CD8-positive, alpha-beta memory T cell (primary cell): ENCODE measurements at regions not wholly inside any gene's neighbourhood (a gene's known extent, or its start where the extent isn't known, plus 50 kb on each side); places are given as distances from the start of the nearest gene placed in this dataset.

ENCODE experiments used
- CTCF ChIA-PET: fragments of 350-600 bp; sonication (Branson Sonifier 250); formaldehyde crosslinking; loops from one replicate; lab custom pipeline; 2021; ENCODE audit warnings: antibody characterized with exemption; lab: Charles Lee
- POLR2A ChIA-PET: fragments of 350-600 bp; sonication (Branson Sonifier 250); formaldehyde crosslinking; loops from one replicate; lab custom pipeline; 2021; ENCODE audit warnings: antibody characterized with exemption; lab: Charles Lee
- DNase-seq, 5 donors: peaks; one replicate each; pipeline versions ENCODE4 v3.0.0 to v3.0.0-alpha.2; 2020 to 2022; ENCODE audit warnings: mixed read lengths in 1 of 5
- H3K27ac ChIP-seq: one replicate; pipeline ENCODE4 v1.7.0; 2013; ENCODE audit warnings: low read depth, mild to moderate bottlenecking, low read length, moderate library complexity
- H3K27me3 ChIP-seq: 2 replicates; pipeline ENCODE4 v1.7.0; 2013; ENCODE audit warnings: low read length, mild to moderate bottlenecking; ENCODE audit not compliant: insufficient read depth, poor library complexity, severe bottlenecking
- H3K36me3 ChIP-seq: 2 replicates; pipeline ENCODE4 v1.7.0; 2013; ENCODE audit warnings: mild to moderate bottlenecking, low read length, moderate library complexity; ENCODE audit not compliant: insufficient read depth
- H3K4me1 ChIP-seq: 2 replicates; pipeline ENCODE4 v1.7.0; 2013; ENCODE audit warnings: mild to moderate bottlenecking, low read length, moderate library complexity; ENCODE audit not compliant: insufficient read depth
- H3K4me3 ChIP-seq: 2 replicates; pipeline ENCODE4 v1.7.0; 2013; ENCODE audit warnings: mild to moderate bottlenecking, low read length
- H3K9me3 ChIP-seq: 2 replicates; pipeline ENCODE4 v1.7.0; 2013; ENCODE audit warnings: mild to moderate bottlenecking, low read length
- H3K27ac Mint-ChIP-seq, 8 donors: one replicate each; pipeline ENCODE4 v1.8.0; 2020 to 2021; ENCODE audit warnings: mixed read lengths in 8 of 8, mild to moderate bottlenecking in 6 of 8, inconsistent platforms in 3 of 8, moderate library complexity in 3 of 8
- H3K27me3 Mint-ChIP-seq, 2 donors: one replicate each; pipeline ENCODE4 v1.8.0; 2020 to 2021; ENCODE audit warnings: mixed read lengths in 2 of 2, mild to moderate bottlenecking in 1 of 2, moderate library complexity in 1 of 2
- H3K36me3 Mint-ChIP-seq, 3 donors: one replicate each; pipeline ENCODE4 v1.8.0; 2020 to 2021; ENCODE audit warnings: mixed read lengths in 3 of 3, inconsistent platforms in 1 of 3, mild to moderate bottlenecking in 1 of 3
- H3K4me1 Mint-ChIP-seq, 3 donors: one replicate each; pipeline ENCODE4 v1.8.0; 2020 to 2021; ENCODE audit warnings: mixed read lengths in 3 of 3, inconsistent platforms in 1 of 3, mild to moderate bottlenecking in 1 of 3
- H3K4me3 Mint-ChIP-seq, 7 donors: one replicate each; pipeline ENCODE4 v1.8.0; 2020 to 2021; ENCODE audit warnings: mixed read lengths in 7 of 7, mild to moderate bottlenecking in 6 of 7, moderate library complexity in 4 of 7, inconsistent platforms in 2 of 7
- H3K9me3 Mint-ChIP-seq, 5 donors: one replicate each; pipeline ENCODE4 v1.8.0; 2020 to 2022; ENCODE audit warnings: mixed read lengths in 5 of 5, mild to moderate bottlenecking in 3 of 5, moderate library complexity in 2 of 5, inconsistent platforms in 1 of 5

GRCh38 chr11:108994887-108995286 is 330.0 kb downstream of the DDX10 start:
- Histone ChIP-seq H3K4me3 (no peak overlapping the region), H3K9me3 (no peaks in the 10 kb centered on the region), H3K27ac (no peak overlapping the region), H3K27me3 (no peaks in the 10 kb centered on the region), H3K36me3 (no peaks in the 10 kb centered on the region), H3K4me1 (no peaks in the 10 kb centered on the region)
- DNase-seq, result no peak
- Mint-ChIP-seq H3K27ac (no peak overlapping the region), H3K4me3 (no peak overlapping the region), H3K9me3 (peaks cover 0 to 21% (median 2%) of the 10 kb centered on the region in 5 donors), H3K36me3 (no peaks in the 10 kb centered on the region), H3K27me3 (no peaks in the 10 kb centered on the region), H3K4me1 (no peaks in the 10 kb centered on the region)
- CTCF ChIA-PET, result no interaction called here
- POLR2A ChIA-PET, result no interaction called here

- Histone ChIP-seq H3K4me3 (no peak overlapping the region), H3K27ac (no peak overlapping the region), H3K36me3 (no peaks in the 10 kb centered on the region), H3K9me3 (no peaks in the 10 kb centered on the region), H3K4me1 (no peaks in the 10 kb centered on the region), H3K27me3 (no peaks in the 10 kb centered on the region)
- peaks cover 0 to 23% (median 6%) of the 10 kb centered on the region in 5 donors for H3K9me3 Mint-ChIP-seq
- no peaks in the 10 kb centered on the region for H3K4me1 Mint-ChIP-seq
- no peak overlapping the region for H3K27ac Mint-ChIP-seq
- CTCF ChIA-PET, result no interaction called here
- H3K4me3 Mint-ChIP-seq, result no peak overlapping the region
- no peaks in the 10 kb centered on the region for H3K36me3 Mint-ChIP-seq
- no peak for DNase-seq
- H3K27me3 Mint-ChIP-seq, result peaks cover 1 to 9% of the 10 kb centered on the region in 2 donors
- POLR2A ChIA-PET, result no interaction called here
These were observed 333.0 kb downstream of the DDX10 start for GRCh38 chr11:108997826-108998225.

- Histone ChIP-seq H3K27me3 (no peaks in the 10 kb centered on the region), H3K4me3 (no peak overlapping the region), H3K9me3 (no peaks in the 10 kb centered on the region), H3K4me1 (no peaks in the 10 kb centered on the region), H3K27ac (no peak overlapping the region), H3K36me3 (no peaks in the 10 kb centered on the region)
- DNase-seq, result no peak
- H3K36me3 Mint-ChIP-seq, result no peaks in the 10 kb centered on the region
- peaks cover 0 to 23% (median 4%) of the 10 kb centered on the region in 5 donors for H3K9me3 Mint-ChIP-seq
- ChIA-PET CTCF (no interaction called here), POLR2A (no interaction called here)
- H3K27ac Mint-ChIP-seq, result no peak overlapping the region
- no peaks in the 10 kb centered on the region for H3K4me1 Mint-ChIP-seq
- H3K4me3 Mint-ChIP-seq, result no peak overlapping the region
- peaks cover 2 to 13% of the 10 kb centered on the region in 2 donors for H3K27me3 Mint-ChIP-seq
These were observed 335.7 kb downstream of the DDX10 start for GRCh38 chr11:109000531-109000930.

- POLR2A ChIA-PET, result no interaction called here
- no peaks in the 10 kb centered on the region for H3K36me3 ChIP-seq
These were observed 336.7 kb downstream of the DDX10 start for GRCh38 chr11:109001585-109001984.

GRCh38 chr11:109012991-109013390 is 348.1 kb downstream of the DDX10 start:
- CTCF ChIA-PET, result no interaction called here
- no peaks in the 10 kb centered on the region for H3K4me1 Mint-ChIP-seq

More at GRCh38 chr11:109001585-109001984, 336.7 kb downstream of the DDX10 start:
- peaks cover 0 to 23% (median 4%) of the 10 kb centered on the region in 5 donors for H3K9me3 Mint-ChIP-seq
- no peak overlapping the region for H3K27ac ChIP-seq
- no peak for DNase-seq
- H3K4me3 ChIP-seq, result no peak overlapping the region
- no peaks in the 10 kb centered on the region for H3K4me1 ChIP-seq
- H3K27ac Mint-ChIP-seq, result no peak overlapping the region
- no peaks in the 10 kb centered on the region for H3K36me3 Mint-ChIP-seq
- H3K9me3 ChIP-seq, result no peaks in the 10 kb centered on the region
- CTCF ChIA-PET, result no interaction called here
- no peaks in the 10 kb centered on the region for H3K4me1 Mint-ChIP-seq
- no peaks in the 10 kb centered on the region for H3K27me3 ChIP-seq
- peaks cover 2 to 18% of the 10 kb centered on the region in 2 donors for H3K27me3 Mint-ChIP-seq
- H3K4me3 Mint-ChIP-seq, result no peak overlapping the region

GRCh38 chr11:109015283-109015682 is 350.4 kb downstream of the DDX10 start:
- Mint-ChIP-seq H3K4me1 (no peaks in the 10 kb centered on the region), H3K27ac (no peak overlapping the region), H3K4me3 (no peak overlapping the region), H3K27me3 (peaks cover 3 to 5% of the 10 kb centered on the region in 2 donors), H3K9me3 (no peaks in the 10 kb centered on the region), H3K36me3 (no peaks in the 10 kb centered on the region)
- H3K36me3 ChIP-seq, result no peaks in the 10 kb centered on the region
- POLR2A ChIA-PET, result no interaction called here
- H3K27me3 ChIP-seq, result no peaks in the 10 kb centered on the region
- H3K9me3 ChIP-seq, result no peaks in the 10 kb centered on the region
- H3K4me3 ChIP-seq, result no peak overlapping the region
- no peaks in the 10 kb centered on the region for H3K4me1 ChIP-seq
- CTCF ChIA-PET, result interaction anchor here (0.6 kb wide), 1 partner anchor 48 kb away, joined by 3 read pairs; no protein-coding TSS in a partner anchor
- DNase-seq, result no peak
- H3K27ac ChIP-seq, result no peak overlapping the region

More at GRCh38 chr11:109012991-109013390, 348.1 kb downstream of the DDX10 start:
- POLR2A ChIA-PET, result no interaction called here
- peaks cover 1 to 4% of the 10 kb centered on the region in 2 donors for H3K27me3 Mint-ChIP-seq
- Histone ChIP-seq H3K9me3 (no peaks in the 10 kb centered on the region), H3K36me3 (no peaks in the 10 kb centered on the region), H3K4me3 (no peak overlapping the region), H3K4me1 (no peaks in the 10 kb centered on the region), H3K27ac (no peak overlapping the region), H3K27me3 (no peaks in the 10 kb centered on the region)
- no peak overlapping the region for H3K4me3 Mint-ChIP-seq
- H3K27ac Mint-ChIP-seq, result no peak overlapping the region
- no peaks in the 10 kb centered on the region for H3K36me3 Mint-ChIP-seq
- peaks cover 0 to 2% (median 0%) of the 10 kb centered on the region in 5 donors for H3K9me3 Mint-ChIP-seq
- DNase-seq, result no peak

- ChIA-PET POLR2A (no interaction called here), CTCF (no interaction called here)
- Histone ChIP-seq H3K27me3 (no peaks in the 10 kb centered on the region), H3K36me3 (no peaks in the 10 kb centered on the region), H3K4me3 (no peak overlapping the region), H3K4me1 (no peaks in the 10 kb centered on the region), H3K27ac (no peak overlapping the region), H3K9me3 (no peaks in the 10 kb centered on the region)
- Mint-ChIP-seq H3K9me3 (no peaks in the 10 kb centered on the region), H3K27ac (no peak overlapping the region), H3K4me3 (no peak overlapping the region), H3K4me1 (no peaks in the 10 kb centered on the region), H3K36me3 (no peaks in the 10 kb centered on the region), H3K27me3 (peaks cover 3 to 5% of the 10 kb centered on the region in 2 donors)
- DNase-seq, result no peak
These were observed 351.9 kb downstream of the DDX10 start for GRCh38 chr11:109016724-109017123.

- no peaks in the 10 kb centered on the region for H3K36me3 ChIP-seq
- H3K9me3 ChIP-seq, result no peaks in the 10 kb centered on the region
- Mint-ChIP-seq H3K27ac (no peak overlapping the region), H3K4me3 (no peak overlapping the region), H3K4me1 (no peaks in the 10 kb centered on the region), H3K36me3 (no peaks in the 10 kb centered on the region), H3K27me3 (peaks cover 3 to 5% of the 10 kb centered on the region in 2 donors), H3K9me3 (no peaks in the 10 kb centered on the region)
- POLR2A ChIA-PET, result no interaction called here
- CTCF ChIA-PET, result no interaction called here
- H3K4me3 ChIP-seq, result no peak overlapping the region
- no peaks in the 10 kb centered on the region for H3K4me1 ChIP-seq
- DNase-seq, result no peak
- no peak overlapping the region for H3K27ac ChIP-seq
- no peaks in the 10 kb centered on the region for H3K27me3 ChIP-seq
These were observed 352.6 kb downstream of the DDX10 start for GRCh38 chr11:109017489-109017888.
